ENCODE measurements at regions not wholly inside any gene's neighbourhood (a gene's known extent, or its start where the extent isn't known, plus 50 kb on each side); places are given as distances from the start of the nearest gene placed in this dataset.

DNA sequence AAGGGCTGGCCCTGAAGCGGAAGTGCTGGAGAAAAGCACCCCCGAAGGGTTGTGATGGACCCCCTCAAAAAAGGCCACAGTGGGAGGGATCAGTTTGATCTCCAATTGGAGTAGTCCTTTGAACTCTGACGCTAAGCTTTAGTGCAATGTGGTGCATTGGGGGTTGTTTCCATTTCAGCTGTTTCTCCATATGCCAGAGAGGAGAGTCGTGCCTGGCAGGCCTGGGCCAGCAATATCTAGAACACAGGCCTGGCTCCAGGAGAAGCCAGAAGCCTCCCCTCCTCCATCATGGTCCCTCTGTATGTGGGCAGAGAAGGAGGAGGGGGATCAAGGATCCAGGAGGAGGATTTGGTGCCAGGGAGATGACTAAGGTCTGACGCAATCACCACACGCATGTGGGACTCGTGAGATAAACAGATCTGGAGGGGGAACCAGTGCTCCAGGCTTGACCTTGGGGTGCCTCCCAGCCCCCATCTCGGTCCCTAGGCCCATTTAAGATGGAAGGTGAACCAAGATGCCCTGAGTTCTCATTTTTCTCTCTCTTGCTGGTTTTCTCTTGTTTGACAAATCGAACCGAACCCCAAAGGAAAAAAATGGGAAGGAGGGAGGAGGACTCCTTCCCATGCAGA is 517.4 kb upstream of the JARID2 start:
- DNase-seq: peak; percentile 73

DNA sequence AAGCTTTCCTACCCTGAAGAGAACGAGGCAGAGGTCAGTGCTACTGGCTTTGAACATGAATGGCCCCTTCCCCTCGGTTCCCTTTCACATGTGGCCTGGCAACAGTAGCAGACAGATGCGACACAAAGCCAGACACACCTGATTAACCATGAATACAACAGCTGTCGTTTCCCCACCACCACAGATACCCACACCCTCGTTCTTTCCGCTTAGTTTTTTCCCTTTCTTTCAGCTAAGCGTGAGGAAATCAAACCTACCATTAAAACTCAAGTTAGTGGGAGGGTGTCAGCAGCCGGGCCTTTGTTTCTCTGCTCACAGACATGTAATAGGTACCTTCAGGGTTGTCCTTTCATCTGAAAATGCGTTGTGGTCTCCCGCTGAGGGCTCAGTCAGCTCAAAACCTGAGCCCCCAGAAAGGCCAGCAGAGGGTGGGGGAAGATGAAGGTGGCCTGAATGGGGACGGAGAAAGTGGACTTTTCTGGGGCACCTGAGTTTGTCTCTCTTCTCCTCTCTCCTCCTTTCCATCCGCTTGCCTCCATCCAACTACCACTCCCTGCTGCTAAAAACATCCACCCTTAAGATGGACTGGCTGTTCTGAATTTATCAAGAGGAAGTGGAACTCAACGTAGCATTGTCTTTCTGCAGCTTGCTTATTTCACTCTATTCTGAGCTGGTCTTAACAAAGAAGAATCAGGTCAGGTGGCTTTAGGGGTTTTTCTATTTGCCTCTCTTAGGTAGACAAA is 516.6 kb upstream of the JARID2 start:
- DNase-seq: no peak

DNA sequence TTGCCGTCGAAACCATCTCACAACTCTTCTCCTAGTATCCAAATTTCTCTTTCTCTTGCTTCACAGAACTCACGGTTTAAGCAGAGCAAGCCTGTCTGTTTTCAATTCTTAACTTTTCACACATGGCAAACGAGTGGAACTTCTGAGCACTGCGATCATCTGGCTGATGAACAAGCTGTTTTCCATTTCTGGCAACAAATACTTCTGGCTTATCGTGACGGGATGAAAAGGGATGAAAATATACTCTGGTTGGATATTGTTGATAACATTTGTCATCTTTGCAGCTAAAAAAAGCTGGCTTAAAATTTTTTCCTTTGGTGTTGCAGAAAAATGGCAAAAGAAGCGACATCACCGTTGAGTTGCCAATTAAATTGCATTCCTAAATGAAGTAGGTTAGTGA is 515.2 kb upstream of the JARID2 start:
- no peak for DNase-seq

DNA sequence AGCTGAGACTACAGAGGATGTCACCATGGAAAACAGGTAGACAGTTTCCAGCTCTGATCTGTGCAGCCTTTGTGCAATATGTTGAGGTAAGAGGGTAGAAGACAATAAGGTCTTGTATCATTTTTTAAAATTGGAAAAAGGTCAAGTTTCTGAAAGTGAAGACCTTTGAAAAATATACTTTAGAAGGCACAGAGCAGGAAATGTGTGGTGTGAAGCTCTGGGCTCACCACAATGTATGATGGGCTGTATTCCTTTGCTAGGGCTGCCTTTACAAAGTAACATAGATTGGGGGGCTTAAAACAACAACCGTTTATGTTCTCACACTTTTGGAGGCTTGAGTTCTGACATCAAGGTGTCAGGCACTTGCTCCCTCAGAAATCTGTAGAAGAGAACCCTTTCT is 514.3 kb upstream of the JARID2 start:
- DNase-seq: no peak

DNA sequence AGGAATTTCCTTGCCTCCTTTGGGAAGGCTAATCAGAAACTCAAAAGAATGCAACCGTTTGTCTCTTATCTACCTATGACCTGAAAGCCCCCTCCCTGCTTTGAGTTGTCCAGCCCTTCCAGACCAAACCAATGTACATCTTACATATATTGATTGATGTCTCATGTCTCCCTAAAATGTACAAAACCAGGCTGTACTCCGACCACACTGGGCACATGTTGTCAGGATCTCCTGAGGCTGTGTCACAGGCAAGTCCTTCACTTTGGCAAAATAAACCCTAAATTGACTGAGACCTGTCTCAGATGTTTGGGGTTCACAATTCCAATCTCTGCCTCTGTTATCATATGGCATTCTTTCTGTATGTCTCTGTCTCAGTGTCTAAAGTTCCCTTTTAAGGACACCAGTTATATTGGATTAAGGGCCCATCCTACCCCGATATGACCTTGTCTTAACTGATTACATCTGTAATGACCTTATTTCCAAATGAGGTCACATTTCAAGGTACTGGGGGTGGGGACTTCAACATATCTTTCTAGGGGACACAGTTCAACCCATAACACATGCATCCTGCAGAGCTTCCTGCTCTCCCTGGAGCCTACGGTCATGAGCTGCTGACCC is 513.5 kb upstream of the JARID2 start:
- no peak for DNase-seq

DNA sequence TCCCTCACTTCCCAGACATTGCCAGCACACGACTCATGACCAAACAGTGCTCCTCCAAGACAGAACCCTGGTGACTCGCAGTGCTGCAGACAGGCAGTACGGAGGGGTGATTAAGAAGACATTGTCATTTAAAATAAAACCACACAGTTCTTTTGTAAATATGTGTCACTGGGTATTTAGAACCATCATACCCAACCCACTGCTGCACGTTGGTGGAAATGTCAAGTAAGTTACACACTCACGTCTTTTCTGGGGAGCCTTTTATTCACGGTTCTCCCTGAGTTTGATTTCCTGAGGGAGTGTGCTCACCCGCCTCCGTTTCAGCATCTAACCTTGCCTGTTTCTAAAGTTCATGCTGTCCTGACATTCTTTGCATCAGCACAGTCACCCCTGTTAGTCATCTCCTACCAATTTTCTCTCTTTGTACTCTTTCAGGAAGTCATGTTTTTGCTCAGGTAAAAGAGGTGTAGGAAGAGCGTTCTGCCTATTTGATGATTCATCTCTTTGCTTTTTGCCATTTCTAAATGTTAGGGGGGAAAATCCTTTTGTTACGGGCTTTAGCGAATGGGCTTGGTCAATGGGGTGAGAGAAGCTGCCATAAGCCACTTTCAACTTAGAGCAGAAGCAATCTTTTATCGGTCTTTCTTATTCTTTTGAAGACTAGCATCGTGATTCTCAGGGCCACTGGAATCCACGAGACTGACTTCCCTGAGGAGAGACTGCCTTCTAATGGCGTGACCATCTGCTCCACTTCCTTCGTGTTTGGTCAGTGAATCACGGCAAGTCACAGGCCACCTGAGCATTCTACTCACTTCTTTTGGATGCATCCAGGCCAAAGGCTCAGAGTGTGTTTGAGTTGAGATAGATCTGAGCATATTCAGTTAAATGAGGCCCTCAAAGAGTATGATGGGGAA is 512.8 kb upstream of the JARID2 start:
- peak; percentile 65 for DNase-seq

DNA sequence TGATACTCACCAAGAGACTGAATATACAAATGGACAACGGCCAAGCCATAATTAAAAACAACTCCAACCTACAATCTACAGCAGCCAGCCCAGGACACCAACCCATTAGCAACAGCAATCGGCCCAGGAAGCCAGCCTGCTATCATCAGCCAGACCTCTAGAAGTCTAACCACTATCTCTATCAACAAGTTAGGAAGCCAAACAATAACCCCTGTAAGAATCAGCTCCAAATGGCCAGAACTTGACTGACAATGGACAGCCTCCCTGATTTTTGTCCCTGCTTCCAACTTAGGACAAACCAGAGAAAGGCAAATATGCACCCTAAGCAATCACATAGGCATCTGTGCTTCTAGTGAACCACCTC is 511.8 kb upstream of the JARID2 start:
- DNase-seq: no peak

DNA sequence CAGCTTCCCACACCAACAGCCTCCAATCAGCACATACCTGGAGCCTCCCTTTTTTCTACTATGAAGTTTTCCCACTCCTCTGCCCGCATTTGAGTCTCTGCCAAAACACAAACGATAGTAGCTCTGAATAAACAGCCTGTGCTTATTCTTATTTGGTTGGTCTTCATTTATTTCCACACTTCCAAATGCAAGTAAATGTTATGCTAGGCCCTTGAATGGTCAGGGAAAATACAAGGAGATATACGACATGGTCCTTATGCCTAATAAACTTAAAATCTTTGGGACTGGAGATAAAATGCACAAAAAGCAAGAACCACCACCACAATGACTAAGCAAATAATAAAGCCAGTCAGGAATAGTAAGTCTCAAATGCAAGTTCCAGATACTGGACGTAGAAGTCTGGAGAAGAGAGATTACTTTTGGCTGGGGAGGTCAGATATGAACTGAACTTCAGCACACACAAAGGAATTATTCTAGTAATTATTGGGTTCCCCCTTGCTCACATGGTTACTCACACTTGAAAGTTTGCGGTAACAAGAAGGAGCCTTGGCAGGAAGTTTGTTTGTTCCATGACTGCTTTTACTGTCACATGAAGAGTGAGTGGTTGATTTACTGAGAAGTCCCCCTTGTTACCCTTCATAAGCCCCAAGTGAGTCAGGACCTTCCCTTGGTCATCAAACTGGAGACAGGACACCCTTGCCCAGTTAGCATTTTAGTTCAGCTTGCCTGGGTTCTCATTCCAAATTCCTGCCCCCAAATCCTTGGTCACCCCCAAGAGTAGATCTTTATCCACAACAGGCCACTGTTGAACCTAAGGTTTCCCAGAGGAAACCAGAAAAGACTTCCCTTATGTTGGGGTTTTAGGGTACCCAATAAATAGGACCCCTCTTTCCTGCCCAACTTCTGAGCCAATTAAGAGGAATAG is 511.2 kb upstream of the JARID2 start:
- DNase-seq: peak; percentile 78

DNA sequence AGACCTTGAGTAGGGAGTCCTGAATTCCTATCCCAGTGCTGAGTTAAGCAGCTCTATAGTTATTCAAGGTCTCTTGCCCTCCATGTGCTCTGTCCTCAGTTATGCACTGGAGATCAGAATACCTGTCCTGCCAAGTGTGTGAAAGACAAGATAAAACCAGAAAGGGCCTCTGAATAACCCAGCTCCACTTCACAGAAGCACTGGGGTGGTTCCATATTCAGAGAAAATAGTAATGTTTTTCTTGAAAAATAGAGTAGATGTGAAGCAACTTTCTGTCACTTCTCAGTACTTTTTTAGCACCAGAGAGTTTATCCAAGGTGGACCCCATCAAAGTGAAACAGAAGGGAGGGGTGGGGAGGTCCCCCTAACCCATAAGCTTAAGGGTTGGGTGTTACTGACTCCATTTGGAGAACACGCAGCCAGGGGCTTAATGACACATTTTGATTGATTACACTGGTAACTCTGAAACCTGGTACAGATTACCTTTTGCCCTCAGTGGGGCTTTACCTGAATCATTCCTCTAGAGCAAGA is 509.8 kb upstream of the JARID2 start:
- DNase-seq: no peak

DNA sequence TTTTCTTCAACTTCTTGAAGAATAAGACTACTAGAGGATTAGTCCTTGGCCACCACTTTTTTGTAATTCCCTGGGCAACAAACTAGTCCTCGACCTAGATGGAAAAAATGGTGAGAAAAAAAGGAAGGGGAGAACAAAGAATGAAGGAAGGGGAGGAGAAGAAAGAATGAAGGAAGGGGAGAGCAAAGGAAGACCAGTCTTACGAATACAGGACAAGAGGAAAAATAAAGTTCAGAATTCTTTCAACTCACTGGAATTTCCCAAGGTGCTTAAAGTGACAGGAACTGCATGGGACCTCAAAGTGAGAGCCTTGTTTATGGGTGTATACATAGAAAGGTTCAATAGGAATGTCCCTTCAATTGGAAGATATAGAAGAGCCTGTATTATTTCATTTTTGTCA is 509.3 kb upstream of the JARID2 start:
- no peak for DNase-seq

DNA sequence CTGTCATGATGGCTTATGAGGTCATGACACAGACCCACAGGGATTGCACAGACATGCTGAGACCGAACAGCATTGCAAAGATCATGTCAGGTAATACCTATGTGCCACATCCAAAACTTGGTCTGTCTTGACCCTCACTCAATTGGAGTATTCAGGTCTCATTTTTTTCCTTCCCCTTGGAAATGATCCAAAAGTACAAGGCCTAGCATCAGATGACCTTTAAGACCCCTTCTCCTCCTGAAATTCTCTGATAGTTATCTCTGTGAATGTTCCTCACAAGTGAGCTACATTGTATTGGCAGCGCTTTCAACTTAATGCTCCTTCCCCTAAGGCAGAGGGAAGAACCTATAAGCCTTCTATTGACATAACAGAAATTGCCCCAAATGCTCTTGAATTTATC is 507.4 kb upstream of the JARID2 start:
- DNase-seq: no peak

DNA sequence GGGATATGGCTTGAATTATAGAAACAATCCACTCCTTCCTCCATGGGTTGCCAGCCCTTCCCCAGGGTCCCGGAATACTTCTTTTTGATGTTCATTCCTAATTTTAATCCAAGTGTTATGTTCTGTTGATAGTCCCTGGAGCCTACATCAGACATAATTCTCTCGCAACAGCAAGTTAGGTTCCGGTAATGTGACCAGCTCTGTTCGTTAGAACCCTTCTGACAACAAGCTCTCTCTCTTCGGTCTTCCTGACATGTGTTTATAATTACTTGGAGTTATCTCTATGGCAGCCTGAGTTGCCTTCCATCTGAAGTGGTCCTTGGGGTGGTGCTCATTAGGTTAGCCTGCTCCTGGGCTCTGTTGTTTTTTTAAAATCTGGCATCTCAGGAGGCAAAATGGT is 506.9 kb upstream of the JARID2 start:
- no peak for DNase-seq

DNA sequence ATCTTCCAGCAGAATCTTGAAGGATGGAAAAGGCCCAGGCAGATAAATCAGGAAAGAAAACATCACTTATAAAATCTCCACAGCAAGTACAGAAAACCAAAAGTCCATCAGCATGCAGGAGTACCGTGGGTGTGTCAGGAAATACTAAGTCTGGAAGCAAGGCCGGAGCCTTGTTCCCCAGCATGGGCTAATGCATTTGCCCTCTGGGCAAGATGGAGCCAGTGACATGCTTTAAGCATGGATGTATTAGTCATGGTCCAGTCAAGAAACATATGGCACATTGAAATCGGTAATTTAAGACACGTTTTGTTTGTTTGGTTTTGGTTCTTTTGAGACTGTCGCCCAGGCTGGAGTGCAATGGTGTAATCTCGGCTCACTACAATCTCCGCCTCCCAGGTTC is 506.0 kb upstream of the JARID2 start:
- DNase-seq: peak; percentile 35

DNA sequence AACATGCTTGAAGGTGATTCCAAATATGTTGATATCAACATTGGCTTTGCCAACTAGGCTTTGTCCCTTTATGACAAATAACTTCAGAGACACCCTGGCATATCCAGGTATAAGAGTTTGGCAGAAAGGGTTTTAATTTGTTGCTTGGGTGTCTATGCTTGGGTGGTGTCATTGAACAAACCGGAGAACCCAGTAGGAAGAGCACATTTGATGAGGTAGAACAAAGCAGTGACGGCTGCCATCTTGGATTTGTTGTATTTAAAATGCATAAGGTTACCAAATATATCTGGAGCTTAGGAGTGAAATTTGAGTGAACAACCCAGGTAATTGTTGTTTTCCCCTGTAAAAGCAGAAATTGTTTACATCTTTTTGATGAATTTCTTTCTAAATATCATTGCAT is 503.7 kb upstream of the JARID2 start:
- DNase-seq: no peak

DNA sequence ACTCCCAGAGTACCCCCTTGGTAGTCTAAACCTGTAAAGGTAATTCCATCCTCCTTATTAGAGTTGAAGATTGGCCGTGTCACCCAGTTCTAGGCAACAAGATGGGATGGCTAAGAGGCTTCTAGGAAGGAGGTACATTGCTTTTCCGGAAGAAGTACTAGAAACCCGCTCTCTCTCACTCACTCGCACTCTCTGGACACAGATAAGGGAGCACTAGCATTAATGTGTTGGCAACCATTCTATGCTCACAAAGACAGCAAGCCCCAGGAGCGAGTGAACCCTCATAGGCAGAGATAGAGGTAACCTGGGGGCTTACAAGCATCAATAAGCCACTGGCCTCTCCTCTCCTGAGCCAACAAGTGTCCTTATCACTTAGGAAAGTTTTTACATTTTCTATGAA is 503.2 kb upstream of the JARID2 start:
- no peak for DNase-seq

DNA sequence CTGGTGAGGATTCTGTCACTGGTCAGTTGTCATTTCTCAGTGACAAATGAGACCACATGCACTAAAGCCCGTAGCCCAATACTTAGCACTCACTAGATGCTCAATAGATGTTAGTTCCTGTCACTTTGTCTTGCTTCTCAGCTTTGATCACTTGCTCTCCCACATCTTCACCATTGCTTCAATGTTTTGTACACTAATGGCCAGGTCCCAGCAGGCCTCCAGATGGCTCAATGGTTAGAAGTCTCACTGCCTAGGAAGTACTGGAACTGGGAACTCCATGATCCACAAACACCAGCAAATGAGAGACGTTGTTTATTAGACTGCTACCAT is 502.8 kb upstream of the JARID2 start:
- no peak for DNase-seq

DNA sequence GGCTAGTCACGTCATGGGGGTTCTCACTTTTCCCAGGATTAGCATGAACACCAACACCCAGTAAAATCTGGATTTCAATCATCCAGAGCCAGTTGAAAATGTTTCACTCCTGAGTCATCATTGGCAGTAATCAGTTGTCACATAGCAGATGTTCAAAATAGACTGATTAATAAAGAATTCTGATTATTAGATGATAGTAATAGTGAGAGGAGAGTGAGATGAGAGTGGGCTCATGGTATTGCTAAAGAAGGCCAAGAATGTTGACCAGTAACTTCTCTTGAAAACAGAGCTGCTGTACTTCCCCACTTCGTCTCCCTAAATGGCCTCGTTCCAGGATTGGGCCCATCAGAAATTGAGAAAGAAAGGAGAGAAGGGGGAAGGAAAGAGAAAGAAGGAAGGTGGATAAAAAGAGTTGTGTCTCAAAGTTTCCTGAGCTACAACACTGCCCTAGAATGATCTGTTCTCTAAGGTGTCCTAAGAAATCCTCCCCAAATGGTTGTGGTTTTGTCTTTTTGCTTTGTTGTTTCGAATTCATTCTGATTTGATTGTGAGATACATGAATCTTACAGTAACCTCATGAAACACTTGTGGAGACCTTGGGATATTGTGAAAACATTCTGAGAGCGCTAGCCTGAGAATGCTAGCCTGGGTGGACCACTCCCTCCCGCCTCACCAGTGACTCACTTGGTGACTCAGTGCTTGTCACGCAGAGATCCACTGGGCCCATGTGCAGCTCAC is 502.2 kb upstream of the JARID2 start:
- DNase-seq: peak; percentile 98

DNA sequence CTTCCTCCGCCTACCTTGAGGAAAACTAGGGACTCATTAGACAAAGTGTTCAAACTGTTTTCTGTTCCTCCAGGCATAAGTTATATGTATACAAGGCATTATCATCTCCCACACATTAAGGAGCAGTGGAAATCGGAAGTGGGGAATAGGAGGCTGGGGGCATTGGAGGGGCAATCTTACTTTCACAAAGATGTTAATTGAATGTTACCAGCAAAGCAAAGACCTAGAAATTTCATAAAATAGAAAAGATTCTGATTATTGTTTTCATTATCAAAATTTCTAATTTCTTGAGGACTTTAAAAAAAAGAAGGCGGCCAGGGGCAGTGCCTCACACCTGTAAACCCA is 501.7 kb upstream of the JARID2 start:
- DNase-seq: no peak

DNA sequence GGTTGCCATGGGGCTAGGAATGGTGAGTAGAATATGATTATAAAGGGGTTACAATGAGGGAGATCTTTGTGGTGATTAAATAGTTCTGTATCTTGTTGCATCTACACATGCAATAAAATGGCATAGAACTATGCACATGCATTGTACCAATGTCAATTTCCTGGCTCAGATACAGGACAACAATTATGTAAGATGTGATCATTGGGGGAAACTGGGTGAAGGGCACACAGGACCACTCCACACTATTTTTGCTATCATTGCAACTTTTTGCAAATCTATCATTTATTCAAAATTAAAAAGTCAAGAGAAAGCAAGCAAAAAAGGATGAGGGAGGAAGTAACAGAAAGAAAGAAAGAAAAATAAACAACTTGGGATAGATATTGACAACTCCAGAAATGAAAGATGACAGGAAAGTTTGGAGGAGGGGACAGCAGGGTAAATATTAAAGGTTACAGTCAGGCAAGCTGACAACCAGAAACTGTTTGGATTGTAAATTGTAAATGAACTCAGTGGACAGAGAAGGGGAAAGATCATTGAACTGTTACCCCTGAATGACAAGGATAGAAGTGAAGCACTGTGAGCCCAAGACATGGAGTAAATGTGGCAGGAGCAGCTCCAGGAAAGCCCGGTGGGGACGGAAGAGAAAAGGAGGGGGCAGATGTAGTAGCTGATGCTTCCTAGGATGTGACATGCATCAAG is 499.6 kb upstream of the JARID2 start:
- no peak for DNase-seq

DNA sequence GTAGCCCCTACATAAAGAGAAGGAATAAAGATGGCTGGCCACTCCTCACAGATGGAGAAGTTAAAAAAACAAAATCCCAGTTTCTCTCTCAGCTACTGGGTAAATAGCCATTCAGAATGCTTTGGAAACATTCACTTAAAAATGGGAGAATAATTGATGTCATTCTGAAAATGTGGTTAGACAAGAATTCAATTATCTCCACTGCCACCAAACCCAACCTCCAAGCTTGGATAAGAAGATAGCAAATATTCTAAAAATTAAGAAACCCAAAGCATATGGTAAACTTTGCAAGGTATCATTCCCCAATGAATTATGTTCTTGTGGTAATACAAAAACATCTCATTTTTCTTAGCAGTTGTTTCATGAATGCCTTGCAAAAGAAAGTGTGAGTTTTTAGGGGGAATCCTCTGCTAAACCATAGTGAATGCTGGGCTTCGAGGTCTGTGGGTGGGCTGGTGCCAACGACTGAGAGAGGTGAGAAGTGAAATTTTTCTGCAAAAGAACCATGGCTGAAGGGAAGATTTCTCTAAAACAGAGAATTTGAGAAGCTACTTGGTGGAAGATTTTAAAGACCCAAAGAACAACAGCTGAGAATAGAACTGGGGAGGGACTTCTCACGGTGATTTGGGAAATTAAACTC is 497.9 kb upstream of the JARID2 start:
- DNase-seq: peak; percentile 21

All from EL (cell line).